ENCODE measurements at regions not wholly inside any gene's neighbourhood (a gene's known extent, or its start where the extent isn't known, plus 50 kb on each side); places are given as distances from the start of the nearest gene placed in this dataset.

- TF ChIP-seq YY1 (IDR thresholded peaks at IDR 0.05; ENCODE audit: insufficient read depth, insufficient read length), result no peak
- TF ChIP-seq ZNF274 (IDR thresholded peaks at IDR 0.05; ENCODE audit: low read depth, low read length), result no peak
These were observed 153.4 kb upstream of the FAT1 start for GRCh38 chr4:186876961-186877626.

All from NT2/D1 (cell line).